ENCODE measurements at regions not wholly inside any gene's neighbourhood (a gene's known extent, or its start where the extent isn't known, plus 50 kb on each side); places are given as distances from the start of the nearest gene placed in this dataset.

- DNase-seq (ENCODE audit: low spot score) (no peak), ATAC-seq (peak; percentile 50)
- intact Hi-C loops (cut with DNase I) = no loop called here
Observed at GRCh38 chr3:87052499-87053260, 61.7 kb upstream of the VGLL3 start.

- ATAC-seq = no peak
- intact Hi-C loops (cut with DNase I) = no loop called here
- DNase-seq (ENCODE audit: low spot score) = no peak
Observed at GRCh38 chr3:87047852-87048251, 56.9 kb upstream of the VGLL3 start.

DNA sequence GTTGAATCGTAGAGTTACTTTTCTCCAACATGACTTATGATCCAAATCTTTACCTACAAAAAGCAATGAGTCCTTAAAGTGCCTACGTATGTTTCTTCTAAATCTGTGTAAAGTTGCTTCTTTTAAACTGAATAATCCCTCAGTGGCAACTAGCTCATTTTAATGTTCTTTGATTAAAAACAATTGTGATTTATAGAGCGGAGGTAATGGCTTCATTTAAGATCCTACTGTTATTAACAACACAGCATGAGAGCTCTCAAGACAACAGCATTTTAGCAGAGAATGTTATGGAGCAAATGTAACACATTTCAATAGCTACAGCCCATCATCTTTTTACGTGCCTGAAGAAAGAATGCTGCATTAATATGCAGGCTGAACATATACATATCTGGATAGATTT, 55.3 kb upstream of the VGLL3 start:
- intact Hi-C loops (cut with DNase I) = no loop called here
- DNase-seq (ENCODE audit: low spot score) (no peak), ATAC-seq (no peak)

DNA sequence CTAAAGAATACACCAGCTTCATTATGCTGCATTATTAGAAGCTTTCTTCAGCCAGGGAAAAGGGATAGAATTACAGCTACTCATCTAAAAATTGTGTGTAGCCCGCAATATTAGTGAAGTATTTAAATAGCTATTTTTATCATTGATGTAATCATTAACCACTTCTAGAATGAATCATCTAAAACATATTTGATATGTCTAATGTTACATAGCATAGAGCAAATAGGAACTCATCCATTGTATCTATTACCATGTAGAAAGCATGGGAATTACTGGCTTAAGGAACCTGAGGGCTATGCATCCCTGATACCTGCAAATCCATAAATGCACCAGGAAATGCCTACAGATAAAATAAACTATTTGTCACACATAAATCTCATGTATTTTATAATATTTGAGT, 54.5 kb upstream of the VGLL3 start:
- no peak for ATAC-seq
- intact Hi-C loops (cut with DNase I) = no loop called here

DNA sequence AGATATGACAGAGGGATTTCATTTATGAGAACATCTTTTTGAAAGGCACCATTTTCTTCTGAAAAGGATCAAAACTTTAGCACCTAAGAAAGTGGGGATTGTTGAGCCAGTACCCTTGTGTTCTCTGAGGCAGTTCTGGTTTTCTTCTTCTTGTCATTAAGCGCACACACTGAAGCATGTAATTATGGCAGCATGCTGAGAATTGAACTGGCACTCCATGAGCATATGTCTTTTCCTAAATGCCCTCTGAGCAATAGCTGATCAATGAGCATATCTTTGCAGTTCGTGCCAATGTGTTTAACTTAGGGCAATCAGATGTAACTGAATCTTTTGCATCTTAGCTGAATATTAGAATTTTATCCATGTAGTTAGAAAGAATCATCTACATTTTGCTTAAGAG, 53.9 kb upstream of the VGLL3 start:
- DNase-seq (ENCODE audit: low spot score) = no peak
- intact Hi-C loops (cut with DNase I) = no loop called here
- no peak for ATAC-seq

More for the DNA sequence above, 54.5 kb upstream of the VGLL3 start:
- no peak for DNase-seq (ENCODE audit: low spot score)

- intact Hi-C loops (cut with DNase I) = no loop called here
- ATAC-seq = no peak
- no peak for DNase-seq (ENCODE audit: low spot score)
Observed at GRCh38 chr3:87044409-87044808, 53.5 kb upstream of the VGLL3 start.

GRCh38 chr3:87041191-87041590, 50.2 kb upstream of the VGLL3 start:
- DNase-seq (ENCODE audit: low spot score) = no peak

More at GRCh38 chr3:87041191-87041590, 50.2 kb upstream of the VGLL3 start:
- ATAC-seq = no peak
- intact Hi-C loops (cut with DNase I) = no loop called here

Data from sciatic nerve (tissue), 2 donors.